GM12874 (cell line): ENCODE measurements at regions not wholly inside any gene's neighbourhood (a gene's known extent, or its start where the extent isn't known, plus 50 kb on each side); places are given as distances from the start of the nearest gene placed in this dataset.

Experiments
- TF ChIP-seq, protein P1 (sequence below): IDR thresholded peaks from 2 replicates; pipeline ENCODE4 v1.5.1; 2011; ENCODE audit warnings: low read depth, mild to moderate bottlenecking, control low read depth, low read length, moderate library complexity; ENCODE audit not compliant: insufficient read depth

DNA sequence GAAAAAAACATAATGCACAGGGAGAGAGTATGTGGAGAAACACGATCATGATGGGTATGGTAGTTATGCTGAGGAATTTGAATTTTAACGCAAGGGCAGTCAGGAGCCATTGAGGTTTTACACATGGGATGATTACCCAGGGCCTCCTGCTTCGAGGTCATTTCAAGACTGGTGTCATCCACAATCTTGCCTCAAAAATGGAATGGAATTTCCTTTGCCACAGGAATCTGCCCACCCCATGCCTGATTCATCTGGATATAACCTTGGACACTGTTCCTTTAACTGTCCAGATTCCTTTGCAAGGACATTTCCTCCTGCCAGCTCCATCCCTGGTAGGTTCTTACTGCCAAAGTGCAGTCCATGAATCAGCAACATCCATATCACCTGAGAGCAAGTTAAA is 655.9 kb upstream of the TENM4 start:
- TF ChIP-seq, protein P1, sequence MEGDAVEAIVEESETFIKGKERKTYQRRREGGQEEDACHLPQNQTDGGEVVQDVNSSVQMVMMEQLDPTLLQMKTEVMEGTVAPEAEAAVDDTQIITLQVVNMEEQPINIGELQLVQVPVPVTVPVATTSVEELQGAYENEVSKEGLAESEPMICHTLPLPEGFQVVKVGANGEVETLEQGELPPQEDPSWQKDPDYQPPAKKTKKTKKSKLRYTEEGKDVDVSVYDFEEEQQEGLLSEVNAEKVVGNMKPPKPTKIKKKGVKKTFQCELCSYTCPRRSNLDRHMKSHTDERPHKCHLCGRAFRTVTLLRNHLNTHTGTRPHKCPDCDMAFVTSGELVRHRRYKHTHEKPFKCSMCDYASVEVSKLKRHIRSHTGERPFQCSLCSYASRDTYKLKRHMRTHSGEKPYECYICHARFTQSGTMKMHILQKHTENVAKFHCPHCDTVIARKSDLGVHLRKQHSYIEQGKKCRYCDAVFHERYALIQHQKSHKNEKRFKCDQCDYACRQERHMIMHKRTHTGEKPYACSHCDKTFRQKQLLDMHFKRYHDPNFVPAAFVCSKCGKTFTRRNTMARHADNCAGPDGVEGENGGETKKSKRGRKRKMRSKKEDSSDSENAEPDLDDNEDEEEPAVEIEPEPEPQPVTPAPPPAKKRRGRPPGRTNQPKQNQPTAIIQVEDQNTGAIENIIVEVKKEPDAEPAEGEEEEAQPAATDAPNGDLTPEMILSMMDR, result no peak

DNA sequence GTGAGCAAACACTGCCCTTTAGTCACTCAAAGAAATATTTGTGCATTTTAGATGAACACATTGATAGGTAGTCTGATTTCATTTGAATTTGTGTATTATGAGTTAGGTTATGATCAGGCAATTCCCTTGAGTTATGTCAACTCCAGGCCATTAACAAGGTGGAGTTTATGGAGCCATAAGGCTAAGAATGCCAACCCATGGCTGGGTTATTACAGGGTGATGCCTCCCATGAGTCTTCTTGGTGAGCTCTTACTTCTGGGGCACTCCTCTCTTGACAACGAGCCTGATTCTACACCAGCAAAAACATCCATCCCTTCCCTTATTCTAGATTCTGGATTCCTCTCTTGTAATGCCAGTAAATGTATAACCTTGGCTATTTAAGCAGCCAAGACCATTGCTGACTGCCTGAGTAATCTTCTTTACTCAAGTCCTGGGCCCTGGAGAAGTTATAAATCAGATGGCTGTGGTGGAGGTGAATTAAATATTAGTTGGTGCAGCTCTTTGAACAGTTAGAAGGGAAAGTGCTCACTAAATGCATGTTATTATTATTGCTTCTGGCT is 645.7 kb upstream of the TENM4 start:
- TF ChIP-seq, protein P1, result no peak

DNA sequence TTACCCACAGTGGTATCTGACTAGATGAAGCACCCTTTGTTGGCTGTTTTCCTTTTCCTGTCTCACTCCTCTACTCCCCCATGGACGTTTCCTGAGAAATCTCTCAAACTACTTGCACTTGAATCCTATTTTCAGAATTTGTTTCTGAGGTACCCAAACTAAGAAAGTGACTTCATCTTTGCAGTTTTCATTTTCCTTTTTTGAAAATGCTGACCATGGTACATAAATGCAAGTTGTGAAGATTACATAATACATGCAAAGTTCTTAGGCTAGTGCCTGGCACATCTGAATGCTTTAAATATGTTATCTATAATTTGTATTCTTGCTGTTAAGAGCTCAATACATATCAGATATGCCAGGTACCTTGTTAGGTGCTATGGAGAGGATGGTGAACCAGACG is 644.7 kb upstream of the TENM4 start:
- TF ChIP-seq, protein P1, result no peak

DNA sequence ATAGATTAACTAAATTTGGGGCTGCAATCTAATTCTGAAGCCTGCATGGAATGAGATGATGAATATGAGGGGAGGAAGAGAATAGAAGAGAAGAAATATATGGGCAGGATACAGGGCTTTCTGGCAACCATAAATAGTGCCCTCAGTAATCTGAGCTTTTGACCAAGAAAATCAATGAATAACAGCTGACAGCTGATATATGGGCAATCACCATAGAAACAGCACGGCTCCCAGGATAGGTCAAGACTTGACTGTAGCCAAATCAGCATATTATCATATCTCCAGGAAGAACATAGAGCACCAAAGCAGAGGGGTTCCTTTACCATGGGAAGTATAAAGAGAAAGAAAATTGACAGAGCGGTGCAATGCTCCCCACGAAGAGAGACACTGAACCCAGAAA is 643.8 kb upstream of the TENM4 start:
- TF ChIP-seq, protein P1, result no peak

DNA sequence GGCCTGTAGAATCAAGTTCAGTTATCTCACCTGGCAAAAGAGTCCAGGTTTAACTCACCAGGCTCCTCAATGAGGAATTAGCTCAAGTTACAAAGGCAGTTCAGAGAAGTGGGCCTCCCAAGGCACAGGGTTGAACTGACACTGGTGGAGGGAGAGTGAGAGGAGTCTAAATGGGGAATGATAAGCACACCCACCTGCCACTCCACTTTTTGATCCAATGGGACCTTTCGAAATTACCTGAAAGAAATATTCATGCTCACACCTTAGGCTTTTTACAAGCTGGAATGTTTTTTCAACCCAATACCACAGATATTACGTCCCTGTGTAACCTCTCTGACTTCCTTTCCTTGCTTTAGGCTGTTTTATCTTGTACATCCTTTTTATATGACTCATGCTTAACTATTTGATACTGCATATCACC is 642.7 kb upstream of the TENM4 start:
- TF ChIP-seq, protein P1, result no peak

DNA sequence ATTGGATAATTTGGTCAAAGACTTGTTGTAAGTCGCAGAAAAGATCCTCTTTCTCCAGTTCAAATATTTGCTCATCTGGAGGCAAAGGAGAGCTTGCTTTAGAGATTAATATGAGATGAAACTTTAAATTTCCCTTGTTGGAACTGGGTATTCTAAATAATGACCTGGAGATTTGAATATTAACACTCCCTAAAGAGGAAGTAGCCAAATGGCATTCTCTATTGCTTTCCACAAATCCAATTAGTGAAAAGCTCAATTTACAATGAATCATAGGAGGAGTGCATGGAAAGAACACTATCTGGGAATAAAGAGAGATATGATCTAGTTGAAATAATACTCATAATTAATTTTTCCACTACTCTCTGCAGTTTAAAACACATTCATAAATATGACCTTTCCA is 641.6 kb upstream of the TENM4 start:
- TF ChIP-seq, protein P1, result no peak

DNA sequence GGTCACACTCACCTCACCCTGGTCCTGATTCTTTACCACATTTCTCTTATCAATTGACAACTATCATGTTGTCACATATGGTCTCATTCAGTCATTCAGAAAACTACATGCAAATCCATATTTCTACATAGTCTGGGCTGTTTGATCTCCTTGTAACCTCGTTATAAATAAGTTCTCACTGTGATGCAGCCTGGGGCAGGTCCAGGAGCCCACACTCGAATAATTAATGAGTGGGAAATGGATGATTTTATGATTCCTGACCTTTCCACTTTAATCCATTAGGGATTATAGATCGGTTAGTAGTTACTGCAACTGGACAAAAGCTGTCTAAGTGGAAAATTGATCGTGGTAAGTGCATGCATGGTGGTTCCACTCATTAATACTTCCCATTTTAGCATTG is 636.3 kb upstream of the TENM4 start:
- TF ChIP-seq, protein P1, result no peak
